ENCODE measurements at regions not wholly inside any gene's neighbourhood (a gene's known extent, or its start where the extent isn't known, plus 50 kb on each side); places are given as distances from the start of the nearest gene placed in this dataset.

DNA sequence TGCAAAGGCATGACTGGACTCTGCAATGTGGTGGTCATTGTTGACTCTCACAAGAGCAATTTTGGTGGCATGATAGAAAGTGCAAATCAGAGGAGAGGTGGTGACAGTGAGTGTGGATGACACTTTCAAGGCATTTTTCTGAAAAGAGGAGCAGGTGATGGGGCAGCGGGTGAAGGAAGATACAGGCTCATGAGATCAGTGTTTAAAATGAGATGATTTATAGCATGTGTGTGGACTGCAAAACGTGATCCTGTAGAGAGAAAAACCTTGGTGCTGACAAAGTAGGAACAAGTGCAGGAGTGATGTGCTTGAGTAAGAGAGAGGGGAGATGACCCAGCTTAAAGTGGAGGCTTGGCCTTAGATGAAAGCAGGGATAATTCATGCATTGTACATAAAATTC is 171.2 kb upstream of the PPP2R2B start:
- Mint-ChIP-seq H3K9me3 (no peaks in the 10 kb centered on the region), H3K27ac (no peak overlapping the region), H3K4me3 (no peak overlapping the region), H3K36me3 (ENCODE audit: low read depth) (no peaks in the 10 kb centered on the region), H3K27me3 (no peaks in the 10 kb centered on the region), H3K4me1 (ENCODE audit: low read depth) (no peaks in the 10 kb centered on the region)
- intact Hi-C loops (cut with micrococcal nuclease): no loop called here

DNA sequence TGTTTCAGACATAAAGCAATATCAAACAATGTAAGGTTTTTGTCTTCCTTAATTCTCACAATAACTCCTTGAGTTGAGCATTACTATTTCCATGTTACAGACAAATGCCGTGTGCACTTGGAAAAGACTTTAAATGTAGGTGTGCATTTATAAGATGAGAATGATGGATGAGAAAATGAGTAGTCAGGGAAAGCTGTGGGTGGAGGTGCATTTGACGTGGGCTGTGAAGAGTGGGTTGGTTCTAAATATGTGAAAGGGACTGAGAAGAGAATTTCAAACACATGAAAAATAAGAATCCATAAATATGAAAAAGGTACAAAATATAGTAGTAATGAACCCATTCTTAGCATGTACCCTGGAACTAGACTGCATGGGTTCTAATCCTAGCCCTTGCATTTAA is 171.6 kb upstream of the PPP2R2B start:
- intact Hi-C loops (cut with micrococcal nuclease): no loop called here
- Mint-ChIP-seq H3K4me1 (ENCODE audit: low read depth) (no peaks in the 10 kb centered on the region), H3K36me3 (ENCODE audit: low read depth) (no peaks in the 10 kb centered on the region), H3K4me3 (no peak overlapping the region), H3K27ac (no peak overlapping the region), H3K9me3 (no peaks in the 10 kb centered on the region), H3K27me3 (no peaks in the 10 kb centered on the region)

DNA sequence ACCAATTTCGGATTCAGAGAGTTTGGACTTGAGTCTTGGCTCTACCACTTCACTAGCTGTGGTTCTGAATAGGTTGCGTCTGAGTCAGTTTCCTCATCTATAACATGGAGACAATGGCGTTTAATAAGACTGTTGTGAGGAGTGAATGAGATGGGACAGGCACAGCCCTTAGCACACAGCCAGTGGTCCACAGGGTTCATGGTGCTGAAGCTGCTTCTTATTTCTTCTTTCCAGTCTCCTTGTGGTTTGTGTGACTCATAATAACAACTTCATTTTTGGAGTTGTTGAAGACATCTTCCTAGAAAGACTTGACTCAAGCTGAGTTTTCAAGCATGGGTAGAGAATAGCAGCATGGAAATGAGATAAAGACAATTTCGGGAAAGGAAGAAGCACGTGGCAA is 172.6 kb upstream of the PPP2R2B start:
- Mint-ChIP-seq H3K4me3 (no peak overlapping the region), H3K36me3 (ENCODE audit: low read depth) (no peaks in the 10 kb centered on the region), H3K27me3 (no peaks in the 10 kb centered on the region), H3K4me1 (ENCODE audit: low read depth) (no peaks in the 10 kb centered on the region), H3K27ac (no peak overlapping the region), H3K9me3 (no peaks in the 10 kb centered on the region)
- intact Hi-C loops (cut with micrococcal nuclease): no loop called here

DNA sequence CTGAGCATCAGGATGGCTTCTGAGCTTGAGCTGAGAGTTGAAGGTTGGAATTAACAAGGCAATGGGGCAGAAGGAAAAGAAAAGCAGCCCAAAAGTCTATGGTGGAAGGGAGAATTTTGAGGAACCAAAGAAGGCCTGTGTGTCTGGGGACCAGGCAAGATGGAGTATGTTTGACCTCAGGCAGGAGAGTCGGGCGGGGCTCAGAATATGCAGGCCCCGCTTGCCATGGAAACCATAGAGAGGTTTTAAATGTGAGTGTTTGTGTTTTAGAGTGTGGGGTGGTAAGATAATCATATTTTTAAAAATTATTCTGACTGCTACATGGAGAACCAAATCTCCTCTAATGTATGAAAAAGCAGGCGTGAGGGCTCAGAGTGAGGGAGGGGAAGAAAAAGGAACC is 174.0 kb upstream of the PPP2R2B start:
- no peaks in the 10 kb centered on the region for H3K27me3 Mint-ChIP-seq
- no peak overlapping the region for H3K4me3 Mint-ChIP-seq
- H3K27ac Mint-ChIP-seq: no peak overlapping the region
- no peaks in the 10 kb centered on the region for H3K4me1 Mint-ChIP-seq (ENCODE audit: low read depth)
- intact Hi-C loops (cut with micrococcal nuclease): no loop called here
- H3K9me3 Mint-ChIP-seq: no peaks in the 10 kb centered on the region
- no peaks in the 10 kb centered on the region for H3K36me3 Mint-ChIP-seq (ENCODE audit: low read depth)

DNA sequence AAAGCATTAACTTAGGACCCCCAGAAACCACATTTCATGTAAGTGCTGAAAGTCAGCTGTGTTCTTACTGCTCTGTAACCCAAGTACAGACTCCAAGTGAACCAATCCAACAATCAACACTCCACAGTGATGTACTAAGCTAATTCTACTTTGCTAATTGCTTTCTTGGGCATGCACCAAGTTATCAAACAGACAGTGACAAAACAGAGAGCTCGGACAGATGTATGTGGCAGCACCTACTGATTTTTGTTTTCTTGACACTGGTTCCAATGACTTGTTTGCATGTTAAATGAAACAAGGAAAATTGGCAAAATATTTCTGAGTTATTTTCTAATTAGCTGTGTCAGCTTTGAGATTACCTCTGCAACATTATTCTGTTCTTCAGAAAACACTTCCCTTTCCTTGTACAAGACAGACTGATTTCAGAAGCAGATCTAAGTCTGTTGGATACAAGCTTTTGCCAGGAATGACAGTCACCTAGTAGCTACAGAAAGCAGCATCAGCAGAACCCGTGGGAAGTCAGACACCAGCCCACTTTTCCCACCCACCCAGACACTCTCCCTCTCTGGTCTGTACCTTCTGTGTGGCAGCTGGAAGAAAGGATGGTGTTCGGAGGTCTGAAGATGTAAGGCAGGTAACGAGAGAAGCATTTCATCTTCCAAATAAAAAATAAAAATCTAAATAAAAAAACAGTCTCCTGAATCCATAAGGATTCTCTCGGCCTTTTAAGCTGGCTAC is 176.7 kb upstream of the PPP2R2B start:
- H3K27me3 Mint-ChIP-seq: no peaks in the 10 kb centered on the region
- H3K9me3 Mint-ChIP-seq: no peaks in the 10 kb centered on the region
- intact Hi-C loops (cut with micrococcal nuclease): no loop called here
- H3K4me3 Mint-ChIP-seq: no peak overlapping the region
- H3K4me1 Mint-ChIP-seq (ENCODE audit: low read depth): no peaks in the 10 kb centered on the region
- no peak overlapping the region for H3K27ac Mint-ChIP-seq
- H3K36me3 Mint-ChIP-seq (ENCODE audit: low read depth): no peaks in the 10 kb centered on the region

DNA sequence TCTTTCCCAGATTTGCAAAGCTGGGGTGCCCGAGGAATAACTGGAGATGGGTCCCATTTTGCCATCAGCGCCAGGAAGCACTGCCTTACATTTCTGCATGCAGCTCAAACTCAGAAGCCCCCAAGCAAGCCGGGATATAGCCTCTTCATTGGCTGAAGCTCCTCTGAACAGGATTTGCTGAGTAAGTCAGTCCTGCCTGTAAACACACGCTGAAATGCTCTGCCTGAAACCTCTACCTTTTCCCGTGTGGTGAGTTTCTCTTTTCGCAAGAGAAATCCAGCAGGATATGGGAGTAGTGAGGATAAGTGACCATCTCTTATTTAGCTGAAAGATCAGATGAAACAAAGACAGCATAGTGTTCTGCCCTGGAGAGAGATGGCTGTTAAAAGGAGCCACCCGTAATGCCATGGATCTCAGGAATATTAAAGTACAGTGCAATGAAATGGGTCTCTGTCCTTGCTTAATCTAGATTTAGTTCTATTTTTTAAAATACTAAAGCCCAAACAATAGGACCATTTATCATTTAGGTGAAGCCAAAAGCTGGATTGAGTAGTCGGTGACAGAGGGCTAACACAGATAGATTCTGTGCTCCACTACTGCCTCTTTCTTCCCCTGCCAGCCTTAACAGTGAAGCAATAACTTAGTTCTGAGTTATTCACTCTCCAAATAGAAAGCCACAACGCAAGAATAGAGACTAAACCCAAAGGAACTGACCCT is 177.5 kb upstream of the PPP2R2B start:
- no peak overlapping the region for H3K27ac Mint-ChIP-seq
- H3K4me1 Mint-ChIP-seq (ENCODE audit: low read depth): no peaks in the 10 kb centered on the region
- no peaks in the 10 kb centered on the region for H3K27me3 Mint-ChIP-seq
- no peaks in the 10 kb centered on the region for H3K36me3 Mint-ChIP-seq (ENCODE audit: low read depth)
- no peak overlapping the region for H3K4me3 Mint-ChIP-seq
- H3K9me3 Mint-ChIP-seq: no peaks in the 10 kb centered on the region
- intact Hi-C loops (cut with micrococcal nuclease): no loop called here

DNA sequence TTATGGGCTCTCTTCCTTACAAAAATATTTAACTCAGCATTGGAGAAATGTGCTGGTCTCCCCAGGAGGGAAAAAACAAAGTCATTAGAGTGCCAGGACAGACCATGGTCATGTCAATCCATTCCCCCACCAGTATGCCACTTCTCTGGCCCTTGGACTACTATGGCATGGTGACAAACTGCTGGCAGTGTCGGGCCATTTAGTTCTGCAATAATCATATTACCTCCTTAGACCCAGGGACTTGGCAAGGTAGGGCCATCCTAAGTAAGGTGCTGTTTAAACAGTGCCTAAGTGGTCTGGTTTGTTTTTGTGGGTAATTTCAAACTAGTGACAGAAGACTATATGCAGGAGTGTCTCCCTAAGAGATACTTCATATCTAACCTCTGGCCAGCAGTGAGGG is 177.8 kb upstream of the STK32A start:
- H3K9me3 Mint-ChIP-seq: no peaks in the 10 kb centered on the region
- H3K27ac Mint-ChIP-seq: no peak overlapping the region
- H3K27me3 Mint-ChIP-seq: no peaks in the 10 kb centered on the region
- no peaks in the 10 kb centered on the region for H3K4me1 Mint-ChIP-seq (ENCODE audit: low read depth)
- no peak overlapping the region for H3K4me3 Mint-ChIP-seq
- H3K36me3 Mint-ChIP-seq (ENCODE audit: low read depth): no peaks in the 10 kb centered on the region
- intact Hi-C loops (cut with micrococcal nuclease): no loop called here

DNA sequence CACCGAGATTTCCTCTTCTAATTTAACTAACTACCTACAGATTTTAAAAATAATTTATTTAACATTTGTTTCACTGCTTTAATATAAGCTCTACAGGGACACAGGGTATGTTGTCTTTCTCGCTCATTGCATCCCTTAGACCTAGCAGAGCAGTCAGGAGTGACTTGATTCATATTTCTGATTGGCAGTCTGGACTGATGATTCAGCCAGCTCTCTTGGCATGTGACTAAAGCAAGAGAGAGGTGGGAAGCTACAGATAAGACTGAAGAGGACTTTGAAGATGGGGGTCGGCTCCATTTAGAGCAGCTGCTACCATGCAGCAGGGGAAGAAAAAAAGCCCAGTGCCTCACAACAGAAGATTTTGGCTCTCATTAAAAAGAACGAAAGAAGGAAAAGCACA is 173.4 kb upstream of the STK32A start:
- Mint-ChIP-seq H3K27me3 (no peaks in the 10 kb centered on the region), H3K36me3 (ENCODE audit: low read depth) (no peaks in the 10 kb centered on the region)

DNA sequence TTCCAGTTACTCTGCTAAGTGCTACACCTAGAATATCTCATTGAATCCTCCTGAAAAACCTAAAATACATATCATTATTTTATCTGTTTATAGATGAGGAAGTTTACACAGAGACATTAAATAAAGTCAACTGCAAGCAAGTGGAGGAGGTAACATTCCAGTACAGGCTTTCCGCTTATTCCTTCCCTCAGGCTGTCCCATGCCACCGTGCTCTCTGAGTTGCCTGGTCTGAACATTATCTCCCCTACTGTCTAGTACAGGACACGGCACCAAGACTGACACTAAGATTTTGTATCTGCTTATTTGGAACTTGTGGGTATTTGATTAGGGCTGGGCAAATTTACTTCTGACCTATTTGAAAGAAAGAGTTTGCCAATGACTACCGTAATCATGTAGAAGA is 172.4 kb upstream of the STK32A start:
- Mint-ChIP-seq H3K4me1 (ENCODE audit: low read depth) (no peaks in the 10 kb centered on the region), H3K9me3 (no peaks in the 10 kb centered on the region), H3K4me3 (no peak overlapping the region), H3K27me3 (no peaks in the 10 kb centered on the region), H3K36me3 (ENCODE audit: low read depth) (no peaks in the 10 kb centered on the region), H3K27ac (no peak overlapping the region)
- intact Hi-C loops (cut with micrococcal nuclease): no loop called here

More for the DNA sequence above, 173.4 kb upstream of the STK32A start:
- Mint-ChIP-seq H3K4me3 (no peak overlapping the region), H3K4me1 (ENCODE audit: low read depth) (no peaks in the 10 kb centered on the region), H3K9me3 (no peaks in the 10 kb centered on the region), H3K27ac (no peak overlapping the region)
- intact Hi-C loops (cut with micrococcal nuclease): no loop called here

DNA sequence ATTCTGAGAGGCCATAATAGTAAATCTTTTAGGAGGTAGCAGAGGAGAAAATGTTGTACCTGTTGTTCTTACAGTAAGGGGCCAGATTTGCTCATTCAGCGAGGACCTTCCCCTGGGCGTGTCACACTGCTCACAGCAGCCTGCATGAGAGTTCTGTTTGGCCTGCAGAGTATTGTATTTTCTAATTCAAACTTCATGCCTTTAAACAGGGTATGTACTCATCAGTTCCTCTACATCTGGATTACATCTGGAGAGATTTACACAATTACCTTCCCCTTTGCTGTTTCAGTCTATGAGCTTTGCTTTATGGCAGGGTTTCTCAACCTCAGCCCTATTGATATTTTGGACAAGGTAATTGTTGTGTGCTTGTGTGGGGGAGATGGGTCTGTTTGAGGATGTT is 170.9 kb upstream of the STK32A start:
- Mint-ChIP-seq H3K4me3 (no peak overlapping the region), H3K27ac (no peak overlapping the region), H3K36me3 (ENCODE audit: low read depth) (no peaks in the 10 kb centered on the region), H3K27me3 (no peaks in the 10 kb centered on the region), H3K4me1 (ENCODE audit: low read depth) (no peaks in the 10 kb centered on the region), H3K9me3 (no peaks in the 10 kb centered on the region)
- intact Hi-C loops (cut with micrococcal nuclease): no loop called here

DNA sequence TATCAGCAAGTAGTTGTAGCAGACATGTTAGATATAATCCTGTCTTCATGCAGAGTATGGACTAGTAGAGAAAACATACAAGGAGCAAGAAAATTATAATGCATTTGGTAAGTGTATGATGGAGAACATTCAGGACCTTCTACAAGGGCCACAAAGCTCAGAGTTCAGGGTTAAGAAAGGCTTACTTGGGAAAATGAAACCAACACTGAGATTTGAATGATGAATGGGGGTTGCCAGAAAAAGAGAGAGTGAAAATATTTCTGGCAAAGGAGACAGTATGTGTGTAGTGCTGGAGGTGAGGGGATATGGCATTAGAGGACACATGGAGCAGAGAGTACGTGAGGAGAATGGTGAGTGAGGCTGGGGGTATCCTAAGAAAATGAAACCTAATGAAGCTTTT is 169.8 kb upstream of the STK32A start:
- H3K4me1 Mint-ChIP-seq (ENCODE audit: low read depth): no peaks in the 10 kb centered on the region
- H3K27me3 Mint-ChIP-seq: no peaks in the 10 kb centered on the region
- intact Hi-C loops (cut with micrococcal nuclease): no loop called here
- no peaks in the 10 kb centered on the region for H3K9me3 Mint-ChIP-seq
- no peak overlapping the region for H3K27ac Mint-ChIP-seq
- H3K36me3 Mint-ChIP-seq (ENCODE audit: low read depth): no peaks in the 10 kb centered on the region
- no peak overlapping the region for H3K4me3 Mint-ChIP-seq

DNA sequence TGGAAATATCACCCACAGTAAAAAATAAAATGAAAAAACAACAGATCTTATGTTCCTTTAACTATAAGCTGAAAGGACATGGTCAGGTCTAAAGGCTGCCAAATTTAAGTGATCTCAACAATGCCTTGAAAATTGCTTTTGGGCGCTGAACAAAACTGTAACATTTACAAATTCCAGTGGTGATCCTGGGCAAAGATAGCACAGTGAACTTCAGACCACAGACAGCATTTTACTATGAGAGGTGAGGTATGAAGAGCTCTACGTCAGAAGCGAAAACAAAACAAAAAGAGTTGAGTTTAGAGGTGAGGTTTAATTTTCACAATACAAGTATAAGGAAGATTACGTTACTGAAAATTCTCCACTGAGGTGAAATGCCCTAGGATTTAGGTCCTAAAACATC is 165.8 kb upstream of the STK32A start:
- Mint-ChIP-seq H3K36me3 (ENCODE audit: low read depth) (no peaks in the 10 kb centered on the region), H3K27ac (no peak overlapping the region), H3K27me3 (no peaks in the 10 kb centered on the region), H3K9me3 (no peaks in the 10 kb centered on the region), H3K4me1 (ENCODE audit: low read depth) (no peaks in the 10 kb centered on the region), H3K4me3 (no peak overlapping the region)
- intact Hi-C loops (cut with micrococcal nuclease): no loop called here

DNA sequence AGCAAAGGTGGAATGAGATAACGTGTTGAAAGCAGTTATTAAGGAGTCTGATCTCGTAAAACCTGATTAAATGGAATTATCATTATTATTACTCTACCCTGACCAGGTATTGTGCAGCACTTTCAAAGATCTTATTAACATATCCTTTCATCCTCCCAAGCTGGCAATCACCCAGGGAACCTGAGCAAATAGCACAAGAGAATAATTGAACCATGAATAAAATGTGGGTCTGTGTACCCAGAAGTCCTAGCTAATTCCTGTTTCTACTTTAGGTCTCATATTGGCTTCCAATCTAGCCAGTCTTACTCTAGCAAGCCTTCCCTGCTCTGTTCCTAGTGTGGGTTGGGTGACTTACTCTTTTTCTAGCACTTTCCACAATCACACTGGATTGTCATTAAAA is 162.2 kb upstream of the STK32A start:
- H3K27me3 Mint-ChIP-seq: no peaks in the 10 kb centered on the region
- H3K27ac Mint-ChIP-seq: no peak overlapping the region
- no peaks in the 10 kb centered on the region for H3K4me1 Mint-ChIP-seq (ENCODE audit: low read depth)
- no peak overlapping the region for H3K4me3 Mint-ChIP-seq
- H3K9me3 Mint-ChIP-seq: no peaks in the 10 kb centered on the region
- H3K36me3 Mint-ChIP-seq (ENCODE audit: low read depth): no peaks in the 10 kb centered on the region
- intact Hi-C loops (cut with micrococcal nuclease): no loop called here

DNA sequence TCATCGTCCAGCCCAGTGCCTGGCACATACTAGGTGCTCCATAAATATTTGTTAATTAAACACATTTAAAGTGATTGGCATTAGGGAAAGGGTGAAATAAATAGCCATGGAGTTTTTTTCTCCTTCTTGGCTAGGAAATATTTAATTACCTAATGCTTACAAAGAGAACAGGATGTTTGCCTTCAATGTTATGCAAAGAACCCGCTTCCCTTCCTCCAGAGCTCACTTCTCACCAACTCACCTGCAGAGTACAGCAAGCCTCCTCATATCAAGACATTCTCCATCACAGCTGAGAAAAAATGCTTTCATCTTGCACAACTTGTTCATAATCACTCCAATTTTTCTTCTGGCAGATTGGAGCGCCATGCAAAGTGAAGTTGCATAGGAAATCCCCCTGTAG is 161.7 kb upstream of the STK32A start:
- Mint-ChIP-seq H3K27ac (no peak overlapping the region), H3K36me3 (ENCODE audit: low read depth) (no peaks in the 10 kb centered on the region), H3K9me3 (no peaks in the 10 kb centered on the region), H3K4me3 (no peak overlapping the region), H3K4me1 (ENCODE audit: low read depth) (no peaks in the 10 kb centered on the region), H3K27me3 (no peaks in the 10 kb centered on the region)
- intact Hi-C loops (cut with micrococcal nuclease): no loop called here

DNA sequence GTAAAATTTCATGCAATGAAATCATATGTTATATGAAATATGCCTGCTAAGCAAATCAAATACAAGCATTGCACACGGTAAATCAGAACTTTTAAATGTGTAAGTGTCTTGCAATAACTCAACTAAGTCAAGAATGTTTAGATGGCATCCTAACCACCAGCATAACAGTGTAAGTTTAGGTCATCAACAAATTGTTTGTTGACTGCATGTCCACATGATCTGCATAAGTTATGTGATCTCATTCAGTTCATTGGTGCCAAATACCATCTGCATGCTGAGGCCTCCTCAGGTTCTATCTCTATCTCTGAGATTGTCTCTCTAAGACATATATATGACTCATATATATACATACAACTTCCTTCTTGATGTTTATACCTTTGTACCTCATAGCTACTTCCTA is 159.6 kb upstream of the STK32A start:
- H3K4me1 Mint-ChIP-seq (ENCODE audit: low read depth): no peaks in the 10 kb centered on the region
- H3K9me3 Mint-ChIP-seq: no peaks in the 10 kb centered on the region
- H3K4me3 Mint-ChIP-seq: no peak overlapping the region
- no peaks in the 10 kb centered on the region for H3K36me3 Mint-ChIP-seq (ENCODE audit: low read depth)
- H3K27me3 Mint-ChIP-seq: no peaks in the 10 kb centered on the region
- no peak overlapping the region for H3K27ac Mint-ChIP-seq
- intact Hi-C loops (cut with micrococcal nuclease): no loop called here
